Endothelial cell (in vitro differentiated cells): ENCODE measurements at regions not wholly inside any gene's neighbourhood (a gene's known extent, or its start where the extent isn't known, plus 50 kb on each side); places are given as distances from the start of the nearest gene placed in this dataset.

ENCODE experiments used
- DNase-seq: peaks from one replicate; pipeline ENCODE4 v3.0.0; 2021; ENCODE audit warnings: low spot score
- H3K27ac Mint-ChIP-seq: one replicate; pipeline ENCODE4 v1.8.0; 2021; ENCODE audit warnings: mixed read lengths, inconsistent platforms; ENCODE audit not compliant: unreplicated experiment
- H3K27me3 Mint-ChIP-seq: one replicate; pipeline ENCODE4 v1.8.0; 2021; ENCODE audit warnings: mild to moderate bottlenecking, moderate library complexity, mixed read lengths, inconsistent platforms; ENCODE audit not compliant: unreplicated experiment
- H3K36me3 Mint-ChIP-seq: one replicate; pipeline ENCODE4 v1.8.0; 2021; ENCODE audit warnings: mild to moderate bottlenecking, low read depth, mixed read lengths, inconsistent platforms; ENCODE audit not compliant: unreplicated experiment
- H3K4me1 Mint-ChIP-seq: one replicate; pipeline ENCODE4 v1.8.0; 2021; ENCODE audit warnings: mild to moderate bottlenecking, mixed read lengths, inconsistent platforms; ENCODE audit not compliant: unreplicated experiment
- H3K4me3 Mint-ChIP-seq: one replicate; pipeline ENCODE4 v1.8.0; 2021; ENCODE audit warnings: mild to moderate bottlenecking, mixed read lengths, inconsistent platforms; ENCODE audit not compliant: unreplicated experiment
- H3K9me3 Mint-ChIP-seq: one replicate; pipeline ENCODE4 v1.8.0; 2021; ENCODE audit warnings: mixed read lengths, inconsistent platforms; ENCODE audit not compliant: unreplicated experiment
- CTCF ChIP-seq: fragments of 200-600 bp; sonication (generic); IDR thresholded peaks from one replicate; pipeline ENCODE4 v1.5.0; 2021; ENCODE audit warnings: antibody characterized with exemption; ENCODE audit not compliant: unreplicated experiment

- DNase-seq = no peak
- H3K36me3 Mint-ChIP-seq = no peaks in the 10 kb centered on the region
- H3K27ac Mint-ChIP-seq = no peak overlapping the region
- no peaks in the 10 kb centered on the region for H3K27me3 Mint-ChIP-seq
- no peaks in the 10 kb centered on the region for H3K9me3 Mint-ChIP-seq
- H3K4me3 Mint-ChIP-seq = no peak overlapping the region
- no peaks in the 10 kb centered on the region for H3K4me1 Mint-ChIP-seq
- no peak for TF ChIP-seq CTCF
Observed at GRCh38 chr12:90322006-90322405, 613.4 kb upstream of the ATP2B1 start.

GRCh38 chr12:90321369-90321768 is 612.7 kb upstream of the ATP2B1 start:
- H3K36me3 Mint-ChIP-seq = no peaks in the 10 kb centered on the region
- H3K4me3 Mint-ChIP-seq = no peak overlapping the region
- H3K27ac Mint-ChIP-seq = no peak overlapping the region
- H3K4me1 Mint-ChIP-seq = no peaks in the 10 kb centered on the region
- H3K9me3 Mint-ChIP-seq = no peaks in the 10 kb centered on the region
- TF ChIP-seq CTCF = no peak
- H3K27me3 Mint-ChIP-seq = no peaks in the 10 kb centered on the region
- no peak for DNase-seq

- no peaks in the 10 kb centered on the region for H3K9me3 Mint-ChIP-seq
- H3K4me3 Mint-ChIP-seq = no peak overlapping the region
- no peak overlapping the region for H3K27ac Mint-ChIP-seq
- no peak for DNase-seq
- no peaks in the 10 kb centered on the region for H3K4me1 Mint-ChIP-seq
- no peaks in the 10 kb centered on the region for H3K27me3 Mint-ChIP-seq
- no peak for TF ChIP-seq CTCF
- H3K36me3 Mint-ChIP-seq = no peaks in the 10 kb centered on the region
Observed at GRCh38 chr12:90311561-90311960, 602.9 kb upstream of the ATP2B1 start.

GRCh38 chr12:90305379-90305778 is 596.7 kb upstream of the ATP2B1 start:
- H3K27ac Mint-ChIP-seq = no peak overlapping the region
- no peak for DNase-seq
- no peaks in the 10 kb centered on the region for H3K27me3 Mint-ChIP-seq
- peaks cover 6% of the 10 kb centered on the region for H3K4me1 Mint-ChIP-seq
- no peaks in the 10 kb centered on the region for H3K36me3 Mint-ChIP-seq
- no peak for TF ChIP-seq CTCF
- H3K4me3 Mint-ChIP-seq = no peak overlapping the region
- H3K9me3 Mint-ChIP-seq = no peaks in the 10 kb centered on the region

- Mint-ChIP-seq H3K4me3 (no peak overlapping the region), H3K36me3 (no peaks in the 10 kb centered on the region), H3K27ac (no peak overlapping the region), H3K4me1 (peaks cover 6% of the 10 kb centered on the region), H3K27me3 (no peaks in the 10 kb centered on the region), H3K9me3 (no peaks in the 10 kb centered on the region)
- DNase-seq = no peak
- no peak for TF ChIP-seq CTCF
Observed at GRCh38 chr12:90304231-90304630, 595.6 kb upstream of the ATP2B1 start.
